Activated CD8-positive, alpha-beta memory T cell treated with anti-CD3 and anti-CD28 coated beads, Interleukin-2, amount 50 U/mL, for 1 hour (primary cell): ENCODE measurements at regions not wholly inside any gene's neighbourhood (a gene's known extent, or its start where the extent isn't known, plus 50 kb on each side); places are given as distances from the start of the nearest gene placed in this dataset.
"Not testable (repeated sequence)": the region's sequence is repeated elsewhere in the genome, so short reads cannot be mapped to it uniquely, and the experiment has no call there.

Experiments
- DNase-seq: peaks from one replicate; pipeline ENCODE4 v3.0.0-alpha.2; 2020; ENCODE audit errors: extremely low read depth

DNA sequence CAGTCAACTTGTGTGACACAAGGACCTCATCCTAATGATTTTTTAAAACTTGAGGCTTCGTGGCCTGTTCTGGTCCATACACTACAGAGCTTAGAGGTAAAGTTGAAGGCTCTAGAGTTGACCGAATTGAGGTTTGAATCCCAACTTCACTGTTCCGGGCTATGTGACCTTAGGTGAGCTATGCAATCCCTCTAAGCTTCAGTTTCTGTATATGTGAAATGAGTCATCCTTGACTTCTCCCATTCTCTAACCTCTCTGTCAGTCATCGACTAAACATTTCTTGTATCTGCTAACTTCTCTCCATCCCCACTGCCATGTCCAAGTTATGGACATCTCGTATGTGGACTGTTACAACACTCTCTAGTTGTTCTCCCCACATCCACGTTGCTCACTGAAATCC, 178.2 kb upstream of the TMEM45B start:
- no peak for DNase-seq

GRCh38 chr11:129637983-129638776, 177.5 kb upstream of the TMEM45B start:
- no peak for DNase-seq

DNA sequence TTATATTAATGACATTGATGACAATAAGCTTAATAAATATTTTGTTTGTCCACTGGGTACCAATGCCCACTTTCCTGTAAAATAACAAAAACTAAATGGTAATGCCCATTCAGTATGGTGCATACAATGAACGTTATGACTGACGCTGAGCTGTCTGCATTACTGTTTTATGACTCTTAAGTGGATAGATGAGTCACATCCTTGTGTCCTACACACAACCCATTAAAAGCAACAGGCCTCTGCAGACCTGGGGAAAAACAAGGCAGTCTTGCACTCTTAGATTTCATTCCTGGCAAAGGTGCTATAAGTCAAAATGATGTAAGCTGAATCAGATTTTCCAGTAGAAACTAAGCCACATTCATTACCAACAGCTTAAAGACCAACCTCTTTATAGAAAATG, 176.3 kb upstream of the TMEM45B start:
- DNase-seq, result no peak

DNA sequence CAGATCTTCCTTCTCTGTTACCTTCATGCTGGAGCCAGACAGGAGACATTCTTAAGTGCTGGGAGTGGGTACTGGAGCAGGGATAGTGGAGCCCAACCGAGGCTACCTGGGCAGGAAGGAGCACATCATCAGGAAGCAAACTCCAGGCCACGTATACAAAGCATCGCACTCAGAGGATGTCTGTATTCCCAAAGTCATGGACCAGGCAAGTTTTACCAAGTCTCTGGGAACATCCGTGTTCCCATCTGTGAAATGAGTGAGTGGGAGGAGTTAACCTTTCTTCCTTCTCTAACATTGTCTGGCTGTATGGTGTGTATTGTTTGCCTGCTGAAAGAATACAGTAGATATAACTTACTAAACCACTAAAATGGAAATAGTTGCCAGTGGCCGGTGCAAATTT, 175.0 kb upstream of the TMEM45B start:
- DNase-seq, result no peak

DNA sequence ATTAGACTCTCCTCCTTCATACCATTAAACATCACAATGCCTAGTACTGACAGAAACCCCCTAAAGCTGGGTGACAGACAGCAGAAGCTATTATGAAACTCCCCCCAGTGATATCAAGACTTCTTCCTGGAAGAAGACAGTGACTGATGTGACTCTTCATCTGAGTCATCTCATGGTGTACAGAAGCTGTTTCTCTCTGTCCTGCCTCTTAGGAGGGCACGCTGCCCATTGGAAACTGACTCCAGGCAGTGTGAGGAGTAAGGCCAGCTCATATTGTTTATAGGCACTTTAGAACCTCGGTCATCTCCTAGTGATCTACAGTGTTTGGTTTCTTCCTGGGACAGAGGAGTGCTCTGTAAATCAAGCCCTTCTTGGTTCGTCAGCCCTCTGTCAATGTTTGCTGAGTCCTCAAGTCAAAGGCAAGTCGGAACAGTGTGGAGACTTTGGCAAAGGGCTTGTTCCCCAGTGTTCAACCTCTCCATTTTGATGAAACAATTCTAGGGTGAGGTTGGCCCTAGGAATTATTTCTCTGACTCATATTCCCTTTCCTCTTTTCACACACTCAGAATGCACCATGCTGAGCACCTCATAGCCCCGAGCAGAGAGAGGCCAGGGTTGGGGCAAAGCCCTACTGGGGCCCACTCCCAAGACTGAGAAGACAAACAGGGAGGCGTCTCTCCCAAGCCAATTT, 172.5 kb upstream of the TMEM45B start:
- DNase-seq, result no peak

- DNase-seq, result no peak
These were observed 171.3 kb upstream of the TMEM45B start for GRCh38 chr11:129644326-129644725.

DNA sequence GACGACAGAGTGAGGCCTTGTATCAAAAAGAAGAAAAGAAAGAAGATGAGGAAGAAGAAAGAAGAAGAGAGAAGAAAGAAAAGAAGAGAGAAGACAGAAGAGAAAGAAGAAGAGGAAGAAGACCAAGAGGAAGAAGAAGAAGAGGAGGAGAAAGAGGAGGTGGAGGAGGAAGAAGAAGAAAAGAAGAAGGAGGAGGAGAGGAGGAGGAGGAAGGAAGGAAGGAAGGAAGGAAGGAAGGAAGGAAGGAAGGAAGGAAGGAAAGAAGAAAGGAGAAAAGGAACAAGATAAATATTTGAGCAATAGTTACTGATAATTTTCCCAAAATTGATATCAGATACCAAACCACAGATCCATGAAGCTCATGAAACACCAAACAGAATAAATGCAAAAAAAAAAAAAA, 169.7 kb upstream of the TMEM45B start:
- no peak for DNase-seq

- not testable (repeated sequence) for DNase-seq
These were observed 165.6 kb upstream of the TMEM45B start for GRCh38 chr11:129650044-129650443.

- no peak for DNase-seq
These were observed 162.8 kb upstream of the TMEM45B start for GRCh38 chr11:129652835-129653234.

GRCh38 chr11:129655247-129655832, 160.3 kb upstream of the TMEM45B start:
- DNase-seq, result no peak

- no peak for DNase-seq
These were observed 157.7 kb upstream of the TMEM45B start for GRCh38 chr11:129657866-129658525.

DNA sequence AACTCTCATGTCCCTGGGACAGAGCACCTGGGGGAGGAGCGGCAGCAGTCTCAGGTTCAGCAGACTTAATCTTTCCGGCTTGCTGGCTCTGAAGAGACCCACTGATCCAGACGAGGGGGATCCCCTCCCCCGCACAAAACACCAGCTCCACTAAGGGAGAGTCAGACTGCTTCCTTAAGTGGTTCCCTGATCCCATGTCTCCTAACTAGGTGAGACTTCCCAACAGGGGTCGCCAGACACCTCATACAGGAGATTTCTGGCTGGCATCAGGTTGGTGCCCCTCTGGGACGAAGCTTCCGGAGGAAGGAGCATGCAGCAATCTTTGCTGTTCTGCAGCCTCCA, 157.2 kb upstream of the TMEM45B start:
- DNase-seq, result no peak

DNA sequence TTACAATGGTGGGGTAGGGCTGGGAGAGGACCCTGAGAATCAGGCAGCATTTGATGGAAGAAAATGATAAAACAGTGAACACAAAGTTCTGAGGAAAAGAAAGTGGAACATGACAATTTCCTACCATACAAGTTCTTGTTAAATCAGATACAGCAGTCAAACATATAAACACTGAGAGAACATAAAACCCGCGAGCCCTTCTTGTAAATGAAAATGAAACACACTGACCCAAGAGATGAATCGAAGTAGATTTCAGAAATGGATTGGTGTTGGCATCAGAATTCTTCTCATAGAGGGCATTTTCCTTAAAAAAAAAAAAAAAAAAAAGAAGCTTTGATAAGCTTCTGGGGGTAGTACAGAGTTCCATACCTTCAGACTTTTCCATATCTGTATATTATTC, 134.7 kb upstream of the TMEM45B start:
- no peak for DNase-seq

GRCh38 chr11:129681344-129682114, 134.1 kb upstream of the TMEM45B start:
- DNase-seq, result no peak

GRCh38 chr11:129686269-129686668, 129.4 kb upstream of the TMEM45B start:
- no peak for DNase-seq

- no peak for DNase-seq
These were observed 124.5 kb upstream of the TMEM45B start for GRCh38 chr11:129691142-129691541.

DNA sequence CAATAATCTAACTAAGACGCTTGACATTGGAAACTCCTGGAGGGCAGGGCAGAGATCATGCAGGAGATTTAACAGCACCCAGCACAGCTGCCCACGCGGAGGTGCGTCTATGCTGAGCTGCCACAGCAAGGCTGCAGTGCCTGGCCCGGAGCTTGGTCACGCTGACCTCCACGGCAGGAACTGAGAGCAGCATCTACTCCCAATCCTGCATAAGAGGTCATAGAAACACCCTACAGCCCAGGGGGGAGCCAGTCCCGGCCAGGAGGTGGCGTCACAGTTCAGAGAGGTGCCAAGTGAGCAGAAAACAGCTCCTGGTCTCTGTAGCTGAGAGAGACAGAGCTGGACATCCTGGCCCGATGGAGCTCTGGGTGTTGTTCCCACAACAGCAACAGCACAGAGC, 121.1 kb upstream of the TMEM45B start:
- no peak for DNase-seq

- DNase-seq, result no peak
These were observed 120.7 kb upstream of the TMEM45B start for GRCh38 chr11:129694966-129695365.

- DNase-seq, result peak; percentile 5
These were observed 119.9 kb upstream of the TMEM45B start for GRCh38 chr11:129695571-129696308.

DNA sequence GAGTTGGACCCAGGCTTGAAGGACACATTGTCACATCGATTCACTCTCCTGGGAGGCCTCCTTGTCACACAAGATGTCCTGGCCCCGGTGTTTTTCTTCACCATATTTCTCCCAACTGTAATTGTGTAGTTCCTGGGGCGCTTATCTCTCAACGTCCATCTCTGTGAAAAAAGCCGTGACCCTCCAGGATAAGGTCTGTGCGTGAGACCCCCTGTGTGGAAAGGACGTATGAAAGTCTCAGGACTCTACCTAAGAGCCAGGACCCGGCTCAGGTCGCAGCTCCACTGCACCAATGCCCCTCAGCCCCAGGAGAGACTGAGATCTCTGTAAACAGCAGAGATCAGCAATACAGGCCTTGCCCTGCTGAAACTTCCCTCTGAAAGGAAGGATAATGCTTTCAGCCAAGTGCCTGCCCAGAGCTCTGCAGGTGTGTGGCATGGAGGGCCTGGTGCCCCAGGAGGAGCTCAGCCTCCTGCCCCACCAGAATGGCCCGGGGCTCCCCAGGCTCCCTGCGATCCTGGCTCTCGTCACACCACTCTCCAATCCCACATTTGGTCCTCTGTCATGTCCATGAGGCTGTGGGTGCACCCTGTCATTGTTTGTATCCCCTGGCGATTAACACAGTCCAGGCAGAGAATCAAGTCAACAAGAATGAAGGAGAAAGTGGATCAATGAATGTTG, 119.2 kb upstream of the TMEM45B start:
- no peak for DNase-seq

- DNase-seq, result no peak
These were observed 117.4 kb upstream of the TMEM45B start for GRCh38 chr11:129698212-129698611.
